ENCODE measurements at regions not wholly inside any gene's neighbourhood (a gene's known extent, or its start where the extent isn't known, plus 50 kb on each side); places are given as distances from the start of the nearest gene placed in this dataset.

GRCh38 chr12:69123311-69123710 is 116.1 kb upstream of the CPSF6 start:
- TF ChIP-seq CTCF (IDR thresholded peaks at IDR 0.05) (no peak), POLR2A (IDR thresholded peaks at IDR 0.05) (no peak)

Measured in ovary (tissue), 3 donors.